Liver (tissue), 3 donors: ENCODE measurements at regions not wholly inside any gene's neighbourhood (a gene's known extent, or its start where the extent isn't known, plus 50 kb on each side); places are given as distances from the start of the nearest gene placed in this dataset.

Source experiments
- CTCF ChIP-seq: fragments of 150-350 bp; IDR thresholded peaks from 2 replicates; pipeline ENCODE4 v1.5.1; 2017; ENCODE audit warnings: improper control_type of control experiment, low read depth, low read length; ENCODE audit not compliant: missing input control
- EGR1 ChIP-seq, 2 donors: IDR thresholded peaks; 2 replicates each; pipeline ENCODE4 v1.6.1; 2016 to 2018; ENCODE audit warnings: antibody characterized with exemption in 2 of 2, low read depth in 2 of 2
- FOXA1 ChIP-seq: IDR thresholded peaks from 2 replicates; pipeline ENCODE4 v1.6.1; 2016; ENCODE audit warnings: antibody characterized with exemption
- GABPA ChIP-seq, 2 donors: IDR thresholded peaks in 1 of 2; conservative IDR thresholded peaks in 1 of 2; 2 replicates each; pipeline ENCODE4 v1.6.1; 2016; ENCODE audit warnings: antibody characterized with exemption in 2 of 2, mild to moderate bottlenecking in 1 of 2, moderate library complexity in 1 of 2
- JUND ChIP-seq, 2 donors: IDR thresholded peaks; 2 replicates each; pipeline ENCODE4 v1.6.1; 2016; ENCODE audit warnings: antibody characterized with exemption in 2 of 2
- RAD21 ChIP-seq, 2 donors: IDR thresholded peaks; 2 replicates each; pipeline ENCODE4 v1.6.1; 2016; ENCODE audit warnings: antibody characterized with exemption in 2 of 2, mild to moderate bottlenecking in 2 of 2
- SP1 ChIP-seq: IDR thresholded peaks from 2 replicates; pipeline ENCODE4 v1.6.1; 2018; ENCODE audit warnings: antibody characterized with exemption, mild to moderate bottlenecking
- TAF1 ChIP-seq: conservative IDR thresholded peaks from 2 replicates; pipeline ENCODE4 v1.6.1; 2016; ENCODE audit warnings: antibody characterized with exemption, mild to moderate bottlenecking
- YY1 ChIP-seq: IDR thresholded peaks from 2 replicates; pipeline ENCODE4 v1.6.1; 2016; ENCODE audit warnings: antibody characterized with exemption, mild to moderate bottlenecking
- TF ChIP-seq, protein P1 (sequence below): IDR thresholded peaks from 2 replicates; pipeline ENCODE4 v1.6.1; 2016; ENCODE audit warnings: antibody characterized with exemption, mild to moderate bottlenecking
- TF ChIP-seq, protein P2 (sequence below): IDR thresholded peaks from 2 replicates; pipeline ENCODE4 v1.6.1; 2016; ENCODE audit warnings: antibody characterized with exemption
- TF ChIP-seq, protein P3 (sequence below): IDR thresholded peaks from 2 replicates; pipeline ENCODE4 v1.6.1; 2016; ENCODE audit warnings: antibody characterized with exemption
- TF ChIP-seq, protein P4 (sequence below): IDR thresholded peaks from 2 replicates; pipeline ENCODE4 v1.6.1; 2016; ENCODE audit warnings: antibody characterized with exemption
- donor health status: healthy.
- donor health status: healthy.

- TF ChIP-seq RAD21 (IDR thresholded peaks at IDR 0.05) (peak; percentile 63 to 71), CTCF (peak; percentile 15), JUND (IDR thresholded peaks at IDR 0.05) (peak in 1 of 2 donors; percentile 50), FOXA1 (peak; percentile 14), GABPA (IDR thresholded peaks at IDR 0.05 in 1 of 2, conservative IDR thresholded peaks at IDR 0.05 in 1 of 2) (no peak), SP1 (peak; percentile 82), TAF1 (no peak), EGR1 (IDR thresholded peaks at IDR 0.05; ENCODE audit: low read depth in 2 of 2) (peak; percentile 50 to 67), YY1 (peak; percentile 32)
- TF ChIP-seq, protein P1, sequence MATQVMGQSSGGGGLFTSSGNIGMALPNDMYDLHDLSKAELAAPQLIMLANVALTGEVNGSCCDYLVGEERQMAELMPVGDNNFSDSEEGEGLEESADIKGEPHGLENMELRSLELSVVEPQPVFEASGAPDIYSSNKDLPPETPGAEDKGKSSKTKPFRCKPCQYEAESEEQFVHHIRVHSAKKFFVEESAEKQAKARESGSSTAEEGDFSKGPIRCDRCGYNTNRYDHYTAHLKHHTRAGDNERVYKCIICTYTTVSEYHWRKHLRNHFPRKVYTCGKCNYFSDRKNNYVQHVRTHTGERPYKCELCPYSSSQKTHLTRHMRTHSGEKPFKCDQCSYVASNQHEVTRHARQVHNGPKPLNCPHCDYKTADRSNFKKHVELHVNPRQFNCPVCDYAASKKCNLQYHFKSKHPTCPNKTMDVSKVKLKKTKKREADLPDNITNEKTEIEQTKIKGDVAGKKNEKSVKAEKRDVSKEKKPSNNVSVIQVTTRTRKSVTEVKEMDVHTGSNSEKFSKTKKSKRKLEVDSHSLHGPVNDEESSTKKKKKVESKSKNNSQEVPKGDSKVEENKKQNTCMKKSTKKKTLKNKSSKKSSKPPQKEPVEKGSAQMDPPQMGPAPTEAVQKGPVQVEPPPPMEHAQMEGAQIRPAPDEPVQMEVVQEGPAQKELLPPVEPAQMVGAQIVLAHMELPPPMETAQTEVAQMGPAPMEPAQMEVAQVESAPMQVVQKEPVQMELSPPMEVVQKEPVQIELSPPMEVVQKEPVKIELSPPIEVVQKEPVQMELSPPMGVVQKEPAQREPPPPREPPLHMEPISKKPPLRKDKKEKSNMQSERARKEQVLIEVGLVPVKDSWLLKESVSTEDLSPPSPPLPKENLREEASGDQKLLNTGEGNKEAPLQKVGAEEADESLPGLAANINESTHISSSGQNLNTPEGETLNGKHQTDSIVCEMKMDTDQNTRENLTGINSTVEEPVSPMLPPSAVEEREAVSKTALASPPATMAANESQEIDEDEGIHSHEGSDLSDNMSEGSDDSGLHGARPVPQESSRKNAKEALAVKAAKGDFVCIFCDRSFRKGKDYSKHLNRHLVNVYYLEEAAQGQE, result peak; percentile 28
- TF ChIP-seq, protein P2, sequence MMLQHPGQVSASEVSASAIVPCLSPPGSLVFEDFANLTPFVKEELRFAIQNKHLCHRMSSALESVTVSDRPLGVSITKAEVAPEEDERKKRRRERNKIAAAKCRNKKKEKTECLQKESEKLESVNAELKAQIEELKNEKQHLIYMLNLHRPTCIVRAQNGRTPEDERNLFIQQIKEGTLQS, result no peak
- TF ChIP-seq, protein P3, sequence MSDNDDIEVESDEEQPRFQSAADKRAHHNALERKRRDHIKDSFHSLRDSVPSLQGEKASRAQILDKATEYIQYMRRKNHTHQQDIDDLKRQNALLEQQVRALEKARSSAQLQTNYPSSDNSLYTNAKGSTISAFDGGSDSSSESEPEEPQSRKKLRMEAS, result peak; percentile 23
- TF ChIP-seq, protein P4, sequence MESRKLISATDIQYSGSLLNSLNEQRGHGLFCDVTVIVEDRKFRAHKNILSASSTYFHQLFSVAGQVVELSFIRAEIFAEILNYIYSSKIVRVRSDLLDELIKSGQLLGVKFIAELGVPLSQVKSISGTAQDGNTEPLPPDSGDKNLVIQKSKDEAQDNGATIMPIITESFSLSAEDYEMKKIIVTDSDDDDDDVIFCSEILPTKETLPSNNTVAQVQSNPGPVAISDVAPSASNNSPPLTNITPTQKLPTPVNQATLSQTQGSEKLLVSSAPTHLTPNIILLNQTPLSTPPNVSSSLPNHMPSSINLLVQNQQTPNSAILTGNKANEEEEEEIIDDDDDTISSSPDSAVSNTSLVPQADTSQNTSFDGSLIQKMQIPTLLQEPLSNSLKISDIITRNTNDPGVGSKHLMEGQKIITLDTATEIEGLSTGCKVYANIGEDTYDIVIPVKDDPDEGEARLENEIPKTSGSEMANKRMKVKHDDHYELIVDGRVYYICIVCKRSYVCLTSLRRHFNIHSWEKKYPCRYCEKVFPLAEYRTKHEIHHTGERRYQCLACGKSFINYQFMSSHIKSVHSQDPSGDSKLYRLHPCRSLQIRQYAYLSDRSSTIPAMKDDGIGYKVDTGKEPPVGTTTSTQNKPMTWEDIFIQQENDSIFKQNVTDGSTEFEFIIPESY, result no peak
These were observed 74.3 kb downstream of the NCOR2 start for GRCh38 chr12:124492879-124493808.
